ENCODE measurements at regions not wholly inside any gene's neighbourhood (a gene's known extent, or its start where the extent isn't known, plus 50 kb on each side); places are given as distances from the start of the nearest gene placed in this dataset.
"Not testable (repeated sequence)": the region's sequence is repeated elsewhere in the genome, so short reads cannot be mapped to it uniquely, and the experiment has no call there.

- no peak for TF ChIP-seq CTCF (IDR thresholded peaks at IDR 0.05; ENCODE audit: low read depth, low read length)
- H3K4me3 ChIP-seq (ENCODE audit: low read depth, low read length), result no peak overlapping the region
Observed at GRCh38 chr9:31188496-31188895, 1195.9 kb upstream of the ACO1 start.

DNA sequence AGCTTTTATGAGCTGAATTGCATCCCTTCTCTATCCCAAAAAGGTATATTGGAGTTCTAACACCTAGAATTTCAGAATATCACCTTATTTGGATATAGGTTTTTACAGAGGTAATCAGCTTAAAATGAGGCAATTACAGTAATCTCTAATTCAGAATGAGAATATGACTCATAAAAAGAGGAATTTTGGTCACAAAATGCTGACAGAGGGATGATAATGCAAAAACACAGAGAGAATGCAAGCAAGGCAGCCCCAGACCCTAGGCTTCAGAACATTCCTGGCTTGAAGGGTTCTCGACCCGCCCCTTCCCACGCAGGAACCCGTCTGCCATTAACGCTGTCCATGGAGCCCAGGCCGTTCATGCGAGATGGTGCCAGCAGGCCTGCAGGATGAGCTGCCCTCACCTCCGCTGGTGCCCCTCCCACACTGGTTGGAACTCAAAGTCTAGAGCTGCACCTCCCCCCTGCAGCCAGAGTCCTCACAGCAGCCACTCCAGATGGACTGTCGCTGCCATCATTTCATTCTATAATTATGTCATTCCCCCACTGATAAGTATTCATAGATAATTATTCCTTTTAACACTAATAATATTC lies 1173.4 kb upstream of the ACO1 start:
- no peak overlapping the region for H3K4me3 ChIP-seq (ENCODE audit: low read depth, low read length)
- TF ChIP-seq CTCF (IDR thresholded peaks at IDR 0.05; ENCODE audit: low read depth, low read length), result no peak

DNA sequence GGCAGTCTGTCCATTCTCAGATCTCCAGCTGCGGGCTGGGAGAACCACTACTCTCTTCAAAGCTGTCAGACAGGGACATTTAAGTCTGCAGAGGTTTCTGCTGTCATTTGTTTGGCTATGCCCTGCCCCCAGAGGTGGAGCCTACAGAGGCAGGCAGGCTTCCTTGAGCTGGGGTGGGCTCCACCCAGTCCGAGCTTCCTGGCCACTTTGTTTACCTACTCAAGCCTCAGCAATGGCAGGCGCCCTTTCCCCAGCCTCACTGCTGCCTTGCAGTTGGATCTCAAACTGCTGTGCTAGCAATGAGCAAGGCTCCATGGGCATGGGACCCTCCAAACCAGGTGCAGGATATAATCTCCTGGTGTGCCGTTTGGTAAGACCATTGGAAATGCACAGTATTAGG lies 1154.5 kb upstream of the ACO1 start:
- H3K4me3 ChIP-seq (ENCODE audit: low read depth, low read length), result not testable (repeated sequence)

DNA sequence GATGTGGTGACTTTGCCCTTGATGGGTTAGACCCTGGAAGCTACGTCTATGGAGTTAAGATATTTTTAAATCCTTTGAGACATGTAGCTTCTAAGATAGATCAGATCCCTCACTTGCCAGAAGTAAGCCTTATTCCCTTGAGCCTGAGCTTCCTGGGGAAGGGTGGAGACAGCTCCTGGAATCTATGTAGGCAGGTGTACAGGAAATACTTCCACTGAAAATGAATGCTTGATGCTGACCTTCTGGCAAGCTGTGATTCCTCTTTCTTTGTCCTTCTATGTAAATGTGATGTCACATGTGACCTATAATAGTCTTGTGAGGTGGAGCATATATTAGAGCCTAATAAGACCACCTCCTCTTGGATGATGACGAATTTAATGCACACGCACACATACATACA lies 1152.0 kb upstream of the ACO1 start:
- no peak overlapping the region for H3K4me3 ChIP-seq (ENCODE audit: low read depth, low read length)
- no peak for TF ChIP-seq CTCF (IDR thresholded peaks at IDR 0.05; ENCODE audit: low read depth, low read length)

DNA sequence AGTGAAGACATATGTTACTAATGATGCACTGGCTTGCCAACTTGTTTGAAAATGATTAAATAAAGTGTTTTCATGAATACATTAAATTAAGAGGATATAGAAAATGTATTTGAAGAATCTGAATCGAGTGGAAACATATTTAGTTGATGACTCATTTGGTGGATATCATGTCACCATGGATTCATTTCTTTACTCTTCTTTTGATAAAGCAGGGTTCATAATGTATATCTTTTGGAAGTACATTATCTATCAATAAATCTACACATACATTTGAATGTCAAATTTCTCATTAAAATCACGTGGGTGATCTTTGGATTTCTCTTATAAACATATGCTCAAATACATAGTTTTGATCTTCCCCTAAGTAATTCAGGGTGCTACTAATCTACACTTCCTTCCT lies 1148.1 kb upstream of the ACO1 start:
- no peak for TF ChIP-seq CTCF (IDR thresholded peaks at IDR 0.05; ENCODE audit: low read depth, low read length)
- no peak overlapping the region for H3K4me3 ChIP-seq (ENCODE audit: low read depth, low read length)

- no peak overlapping the region for H3K4me3 ChIP-seq (ENCODE audit: low read depth, low read length)
- no peak for TF ChIP-seq CTCF (IDR thresholded peaks at IDR 0.05; ENCODE audit: low read depth, low read length)
Observed at GRCh38 chr9:31243386-31243785, 1141.1 kb upstream of the ACO1 start.

DNA sequence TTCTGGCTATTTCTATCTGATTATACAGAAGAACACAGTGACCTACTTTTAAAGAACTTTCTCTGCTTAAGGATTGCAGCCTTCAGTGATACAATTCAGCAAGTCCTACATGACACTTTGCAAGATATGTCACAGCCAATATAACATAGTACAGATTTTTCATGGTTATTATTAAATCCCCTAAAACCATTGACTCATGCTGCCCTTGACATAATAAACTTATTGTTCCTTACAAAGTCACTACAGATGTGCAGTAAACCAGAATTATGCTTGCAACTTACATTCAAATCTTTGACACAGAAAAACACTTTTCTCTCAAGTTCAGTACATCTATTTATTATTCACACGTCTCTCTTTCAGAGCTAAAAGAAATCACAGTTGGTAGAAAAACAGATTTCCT lies 1136.3 kb upstream of the ACO1 start:
- no peak overlapping the region for H3K4me3 ChIP-seq (ENCODE audit: low read depth, low read length)
- no peak for TF ChIP-seq CTCF (IDR thresholded peaks at IDR 0.05; ENCODE audit: low read depth, low read length)

- no peak overlapping the region for H3K4me3 ChIP-seq (ENCODE audit: low read depth, low read length)
- TF ChIP-seq CTCF (IDR thresholded peaks at IDR 0.05; ENCODE audit: low read depth, low read length), result no peak
Observed at GRCh38 chr9:31251386-31251785, 1133.1 kb upstream of the ACO1 start.

Measured in WI38 (cell line).